CD4-positive, alpha-beta T cell (primary cell): ENCODE measurements at regions not wholly inside any gene's neighbourhood (a gene's known extent, or its start where the extent isn't known, plus 50 kb on each side); places are given as distances from the start of the nearest gene placed in this dataset.

Experiments
- ATAC-seq: fragments of 200-7000 bp; cut with Tn5 transposase; one replicate; pipeline ENCODE4 v1.10.0; 2022; ENCODE audit warnings: mild to moderate bottlenecking; ENCODE audit not compliant: poor library complexity
- CTCF ChIA-PET: fragments of 350-600 bp; sonication (Branson Sonifier 250); formaldehyde crosslinking; loops from one replicate; lab custom pipeline; 2021; ENCODE audit warnings: antibody characterized with exemption, inconsistent platforms; lab: Charles Lee
- POLR2A ChIA-PET: fragments of 350-600 bp; sonication (Branson Sonifier 250); formaldehyde crosslinking; loops from one replicate; lab custom pipeline; 2021; ENCODE audit warnings: antibody characterized with exemption, inconsistent platforms; lab: Charles Lee
- DNase-seq, 14 experiments: peaks; one replicate each; pipeline ENCODE4 v3.0.0-alpha.2; 2013 to 2020; ENCODE audit warnings: mixed read lengths in 2 of 14
- H3K27ac ChIP-seq, 2 donors: one replicate each; pipeline versions ENCODE4 v1.5.1 to v1.7.0; 2013; ENCODE audit warnings: low read length in 2 of 2, low read depth in 1 of 2, mild to moderate bottlenecking in 1 of 2
- H3K27me3 ChIP-seq, 2 experiments: 1 replicate in 1 of 2; 2 replicates in 1 of 2; pipeline versions ENCODE4 v1.6.1 to v1.7.0; 2013; ENCODE audit warnings: low read length in 2 of 2, control low read depth in 1 of 2, mild to moderate bottlenecking in 1 of 2, moderate library complexity in 1 of 2; ENCODE audit not compliant: insufficient read depth in 2 of 2, control insufficient read depth in 1 of 2
- H3K36me3 ChIP-seq: one replicate; pipeline ENCODE4 v1.6.1; 2013; ENCODE audit warnings: low read length, control low read depth; ENCODE audit not compliant: insufficient read depth
- H3K4me1 ChIP-seq: one replicate; pipeline ENCODE4 v1.6.1; 2013; ENCODE audit warnings: low read length, control low read depth; ENCODE audit not compliant: insufficient read depth
- H3K4me3 ChIP-seq: one replicate; pipeline ENCODE4 v1.5.1; 2013; ENCODE audit warnings: mild to moderate bottlenecking, low read length, moderate library complexity
- H3K9me3 ChIP-seq, 2 experiments: 1 replicate in 1 of 2; 2 replicates in 1 of 2; pipeline versions ENCODE4 v1.6.1 to v1.7.0; 2013; ENCODE audit warnings: low read length in 2 of 2, mild to moderate bottlenecking in 2 of 2, control low read depth in 1 of 2, moderate library complexity in 1 of 2; ENCODE audit not compliant: control insufficient read depth in 1 of 2, insufficient read depth in 1 of 2
- H3K27ac Mint-ChIP-seq: one replicate; pipeline ENCODE4 v1.8.0; 2020; ENCODE audit warnings: mixed read lengths
- H3K27me3 Mint-ChIP-seq: one replicate; pipeline ENCODE4 v1.8.0; 2021; ENCODE audit warnings: mixed read lengths
- H3K36me3 Mint-ChIP-seq: one replicate; pipeline ENCODE4 v1.8.0; 2021; ENCODE audit warnings: low read depth, mixed read lengths
- H3K4me1 Mint-ChIP-seq: one replicate; pipeline ENCODE4 v1.8.0; 2021; ENCODE audit warnings: low read depth, mixed read lengths
- H3K4me3 Mint-ChIP-seq: one replicate; pipeline ENCODE4 v1.8.0; 2020; ENCODE audit warnings: mild to moderate bottlenecking, mixed read lengths
- H3K9me3 Mint-ChIP-seq: one replicate; pipeline ENCODE4 v1.8.0; 2020; ENCODE audit warnings: mixed read lengths
- CTCF ChIP-seq: fragments of 200-600 bp; IDR thresholded peaks from one replicate; pipeline ENCODE4 v1.8.0; 2022; ENCODE audit warnings: antibody characterized with exemption, mild to moderate bottlenecking
- intact Hi-C, 2 experiments: fragments of 100-400 bp; cut with DNase I in 1 of 2; cut with micrococcal nuclease in 1 of 2; formaldehyde crosslinking; loops; one replicate each; pipeline versions ENCODE4 v1.15.1 to v1.9.0; 2023 to 2025; cut with DNase I, micrococcal nuclease

GRCh38 chr3:135908225-135908624, 57.3 kb upstream of the PPP2R3A start:
- no peaks in the 10 kb centered on the region for H3K36me3 Mint-ChIP-seq
- no peak overlapping the region for H3K27ac Mint-ChIP-seq
- no peak overlapping the region for H3K4me3 Mint-ChIP-seq

GRCh38 chr3:135908737-135909136, 56.8 kb upstream of the PPP2R3A start:
- no peak for ATAC-seq
- H3K27ac Mint-ChIP-seq, result no peak overlapping the region
- H3K9me3 Mint-ChIP-seq, result no peaks in the 10 kb centered on the region
- Histone ChIP-seq H3K4me1 (no peaks in the 10 kb centered on the region), H3K9me3 (peaks cover 0 to 6% of the 10 kb centered on the region in 2 experiments), H3K27ac (no peak overlapping the region), H3K27me3 (no peaks in the 10 kb centered on the region), H3K4me3 (no peak overlapping the region), H3K36me3 (no peaks in the 10 kb centered on the region)
- peaks cover 4% of the 10 kb centered on the region for H3K27me3 Mint-ChIP-seq
- intact Hi-C loops, result no loop called here
- H3K36me3 Mint-ChIP-seq, result no peaks in the 10 kb centered on the region
- ChIA-PET POLR2A (no interaction called here), CTCF (no interaction called here)
- no peak for TF ChIP-seq CTCF
- H3K4me1 Mint-ChIP-seq, result no peaks in the 10 kb centered on the region
- H3K4me3 Mint-ChIP-seq, result no peak overlapping the region
- no peak for DNase-seq

More at GRCh38 chr3:135908225-135908624, 57.3 kb upstream of the PPP2R3A start:
- Mint-ChIP-seq H3K27me3 (peaks cover 4% of the 10 kb centered on the region), H3K9me3 (no peaks in the 10 kb centered on the region), H3K4me1 (no peaks in the 10 kb centered on the region)
- no peak overlapping the region for H3K4me3 ChIP-seq
- TF ChIP-seq CTCF, result no peak
- no peaks in the 10 kb centered on the region for H3K36me3 ChIP-seq
- H3K4me1 ChIP-seq, result no peaks in the 10 kb centered on the region
- no peak overlapping the region for H3K27ac ChIP-seq
- ATAC-seq (no peak), DNase-seq (no peak)
- ChIA-PET POLR2A (no interaction called here), CTCF (no interaction called here)
- intact Hi-C loops, result no loop called here
- no peaks in the 10 kb centered on the region for H3K27me3 ChIP-seq
- H3K9me3 ChIP-seq, result peaks cover 0 to 6% of the 10 kb centered on the region in 2 experiments

GRCh38 chr3:135911110-135911509, 54.4 kb upstream of the PPP2R3A start:
- Mint-ChIP-seq H3K27ac (no peak overlapping the region), H3K4me1 (no peaks in the 10 kb centered on the region), H3K9me3 (no peaks in the 10 kb centered on the region), H3K4me3 (no peak overlapping the region), H3K36me3 (no peaks in the 10 kb centered on the region), H3K27me3 (peaks cover 8% of the 10 kb centered on the region)
- ChIA-PET POLR2A (no interaction called here), CTCF (no interaction called here)
- intact Hi-C loops, result no loop called here
- no peak for TF ChIP-seq CTCF
- ATAC-seq (no peak), DNase-seq (no peak)
- H3K27me3 ChIP-seq, result no peaks in the 10 kb centered on the region
- H3K36me3 ChIP-seq, result no peaks in the 10 kb centered on the region
- no peak overlapping the region for H3K4me3 ChIP-seq
- no peak overlapping the region for H3K27ac ChIP-seq
- no peaks in the 10 kb centered on the region for H3K4me1 ChIP-seq
- peaks cover 0 to 6% of the 10 kb centered on the region in 2 experiments for H3K9me3 ChIP-seq
